ENCODE measurements at regions not wholly inside any gene's neighbourhood (a gene's known extent, or its start where the extent isn't known, plus 50 kb on each side); places are given as distances from the start of the nearest gene placed in this dataset.

GRCh38 chr10:10479465-10479864, 538.2 kb upstream of the CELF2 start:
- TF ChIP-seq CTCF (IDR thresholded peaks at IDR 0.05) (no peak), EP300 (IDR thresholded peaks at IDR 0.05) (no peak)
